ENCODE measurements at regions not wholly inside any gene's neighbourhood (a gene's known extent, or its start where the extent isn't known, plus 50 kb on each side); places are given as distances from the start of the nearest gene placed in this dataset.

GRCh38 chr1:201622824-201623223 is 83.9 kb downstream of the NAV1 start:
- H3K4me1 Mint-ChIP-seq (ENCODE audit: low read depth): no peaks in the 10 kb centered on the region
- H3K9me3 Mint-ChIP-seq: no peaks in the 10 kb centered on the region
- H3K27me3 Mint-ChIP-seq (ENCODE audit: low read depth): no peaks in the 10 kb centered on the region

GRCh38 chr1:201624741-201625225 is 85.9 kb downstream of the NAV1 start:
- Mint-ChIP-seq H3K36me3 (ENCODE audit: low read depth) (no peaks in the 10 kb centered on the region), H3K4me1 (ENCODE audit: low read depth) (no peaks in the 10 kb centered on the region), H3K27ac (no peak overlapping the region), H3K27me3 (ENCODE audit: low read depth) (no peaks in the 10 kb centered on the region), H3K4me3 (no peak overlapping the region), H3K9me3 (no peaks in the 10 kb centered on the region)
- DNase-seq (ENCODE audit: low spot score): no peak

More at GRCh38 chr1:201622824-201623223, 83.9 kb downstream of the NAV1 start:
- Mint-ChIP-seq H3K4me3 (no peak overlapping the region), H3K36me3 (ENCODE audit: low read depth) (no peaks in the 10 kb centered on the region), H3K27ac (no peak overlapping the region)
- no peak for DNase-seq (ENCODE audit: low spot score)

- no peaks in the 10 kb centered on the region for H3K36me3 Mint-ChIP-seq (ENCODE audit: low read depth)
- no peaks in the 10 kb centered on the region for H3K27me3 Mint-ChIP-seq (ENCODE audit: low read depth)
- no peak overlapping the region for H3K4me3 Mint-ChIP-seq
- H3K9me3 Mint-ChIP-seq: no peaks in the 10 kb centered on the region
- H3K27ac Mint-ChIP-seq: no peak overlapping the region
- no peak for DNase-seq (ENCODE audit: low spot score)
- H3K4me1 Mint-ChIP-seq (ENCODE audit: low read depth): no peaks in the 10 kb centered on the region
Observed at GRCh38 chr1:201625226-201625761, 86.4 kb downstream of the NAV1 start.

GRCh38 chr1:201625851-201626251 is 86.9 kb downstream of the NAV1 start:
- no peak overlapping the region for H3K27ac Mint-ChIP-seq
- H3K27me3 Mint-ChIP-seq (ENCODE audit: low read depth): no peaks in the 10 kb centered on the region
- H3K4me3 Mint-ChIP-seq: no peak overlapping the region
- no peaks in the 10 kb centered on the region for H3K4me1 Mint-ChIP-seq (ENCODE audit: low read depth)
- no peaks in the 10 kb centered on the region for H3K36me3 Mint-ChIP-seq (ENCODE audit: low read depth)
- no peaks in the 10 kb centered on the region for H3K9me3 Mint-ChIP-seq
- DNase-seq (ENCODE audit: low spot score): no peak

GRCh38 chr1:201626629-201627275 is 87.8 kb downstream of the NAV1 start:
- Mint-ChIP-seq H3K36me3 (ENCODE audit: low read depth) (no peaks in the 10 kb centered on the region), H3K4me3 (no peak overlapping the region), H3K9me3 (no peaks in the 10 kb centered on the region), H3K27me3 (ENCODE audit: low read depth) (no peaks in the 10 kb centered on the region), H3K27ac (no peak overlapping the region), H3K4me1 (ENCODE audit: low read depth) (no peaks in the 10 kb centered on the region)
- DNase-seq (ENCODE audit: low spot score): no peak

GRCh38 chr1:201628490-201628889 is 89.6 kb downstream of the NAV1 start:
- H3K27me3 Mint-ChIP-seq (ENCODE audit: low read depth): peaks cover 2% of the 10 kb centered on the region
- no peak overlapping the region for H3K27ac Mint-ChIP-seq
- H3K36me3 Mint-ChIP-seq (ENCODE audit: low read depth): no peaks in the 10 kb centered on the region
- no peaks in the 10 kb centered on the region for H3K4me1 Mint-ChIP-seq (ENCODE audit: low read depth)
- DNase-seq (ENCODE audit: low spot score): no peak
- no peaks in the 10 kb centered on the region for H3K9me3 Mint-ChIP-seq
- no peak overlapping the region for H3K4me3 Mint-ChIP-seq

- no peaks in the 10 kb centered on the region for H3K9me3 Mint-ChIP-seq
- no peak overlapping the region for H3K27ac Mint-ChIP-seq
- H3K27me3 Mint-ChIP-seq (ENCODE audit: low read depth): peaks cover 2% of the 10 kb centered on the region
- DNase-seq (ENCODE audit: low spot score): no peak
- H3K36me3 Mint-ChIP-seq (ENCODE audit: low read depth): no peaks in the 10 kb centered on the region
- H3K4me1 Mint-ChIP-seq (ENCODE audit: low read depth): no peaks in the 10 kb centered on the region
- no peak overlapping the region for H3K4me3 Mint-ChIP-seq
Observed at GRCh38 chr1:201630582-201630981, 91.7 kb downstream of the NAV1 start.

- DNase-seq (ENCODE audit: low spot score): no peak
- H3K27me3 Mint-ChIP-seq (ENCODE audit: low read depth): peaks cover 2% of the 10 kb centered on the region
- H3K9me3 Mint-ChIP-seq: no peaks in the 10 kb centered on the region
- no peak overlapping the region for H3K4me3 Mint-ChIP-seq
- H3K27ac Mint-ChIP-seq: no peak overlapping the region
- H3K4me1 Mint-ChIP-seq (ENCODE audit: low read depth): no peaks in the 10 kb centered on the region
- H3K36me3 Mint-ChIP-seq (ENCODE audit: low read depth): no peaks in the 10 kb centered on the region
Observed at GRCh38 chr1:201631037-201631436, 92.1 kb downstream of the NAV1 start.

- DNase-seq (ENCODE audit: low spot score): no peak
- Mint-ChIP-seq H3K4me3 (no peak overlapping the region), H3K9me3 (no peaks in the 10 kb centered on the region), H3K36me3 (ENCODE audit: low read depth) (no peaks in the 10 kb centered on the region), H3K27ac (no peak overlapping the region), H3K27me3 (ENCODE audit: low read depth) (peaks cover 2% of the 10 kb centered on the region), H3K4me1 (ENCODE audit: low read depth) (no peaks in the 10 kb centered on the region)
Observed at GRCh38 chr1:201632364-201632952, 93.5 kb downstream of the NAV1 start.

GRCh38 chr1:201633297-201633696 is 94.4 kb downstream of the NAV1 start:
- Mint-ChIP-seq H3K4me3 (no peak overlapping the region), H3K27me3 (ENCODE audit: low read depth) (peaks cover 2% of the 10 kb centered on the region), H3K36me3 (ENCODE audit: low read depth) (no peaks in the 10 kb centered on the region), H3K27ac (no peak overlapping the region), H3K9me3 (no peaks in the 10 kb centered on the region), H3K4me1 (ENCODE audit: low read depth) (no peaks in the 10 kb centered on the region)
- no peak for DNase-seq (ENCODE audit: low spot score)

GRCh38 chr1:201633811-201634210 is 94.9 kb downstream of the NAV1 start:
- H3K9me3 Mint-ChIP-seq: no peaks in the 10 kb centered on the region
- no peaks in the 10 kb centered on the region for H3K4me1 Mint-ChIP-seq (ENCODE audit: low read depth)
- H3K27ac Mint-ChIP-seq: no peak overlapping the region
- H3K4me3 Mint-ChIP-seq: no peak overlapping the region
- H3K27me3 Mint-ChIP-seq (ENCODE audit: low read depth): peaks cover 2% of the 10 kb centered on the region
- no peak for DNase-seq (ENCODE audit: low spot score)
- no peaks in the 10 kb centered on the region for H3K36me3 Mint-ChIP-seq (ENCODE audit: low read depth)

GRCh38 chr1:201634261-201634660 is 95.3 kb downstream of the NAV1 start:
- Mint-ChIP-seq H3K27ac (no peak overlapping the region), H3K4me3 (no peak overlapping the region), H3K9me3 (no peaks in the 10 kb centered on the region), H3K36me3 (ENCODE audit: low read depth) (no peaks in the 10 kb centered on the region), H3K27me3 (ENCODE audit: low read depth) (peaks cover 2% of the 10 kb centered on the region), H3K4me1 (ENCODE audit: low read depth) (no peaks in the 10 kb centered on the region)
- no peak for DNase-seq (ENCODE audit: low spot score)

GRCh38 chr1:201636097-201636496 is 97.2 kb downstream of the NAV1 start:
- H3K36me3 Mint-ChIP-seq (ENCODE audit: low read depth): no peaks in the 10 kb centered on the region
- peaks cover 2% of the 10 kb centered on the region for H3K27me3 Mint-ChIP-seq (ENCODE audit: low read depth)
- no peaks in the 10 kb centered on the region for H3K9me3 Mint-ChIP-seq
- H3K4me1 Mint-ChIP-seq (ENCODE audit: low read depth): no peaks in the 10 kb centered on the region
- DNase-seq (ENCODE audit: low spot score): no peak
- H3K4me3 Mint-ChIP-seq: no peak overlapping the region
- no peak overlapping the region for H3K27ac Mint-ChIP-seq

GRCh38 chr1:201636510-201636971 is 97.6 kb downstream of the NAV1 start:
- no peak for DNase-seq (ENCODE audit: low spot score)
- Mint-ChIP-seq H3K27ac (no peak overlapping the region), H3K36me3 (ENCODE audit: low read depth) (no peaks in the 10 kb centered on the region), H3K4me1 (ENCODE audit: low read depth) (no peaks in the 10 kb centered on the region), H3K27me3 (ENCODE audit: low read depth) (peaks cover 2% of the 10 kb centered on the region), H3K9me3 (no peaks in the 10 kb centered on the region), H3K4me3 (no peak overlapping the region)
